Ovary (tissue), 7 donors: ENCODE measurements at regions not wholly inside any gene's neighbourhood (a gene's known extent, or its start where the extent isn't known, plus 50 kb on each side); places are given as distances from the start of the nearest gene placed in this dataset.

ENCODE experiments used
- DNase-seq, 5 donors: peaks; one replicate each; pipeline ENCODE4 v3.0.0-alpha.2; 2019 to 2020
- H3K27ac ChIP-seq, 2 donors: fragments of 200-600 bp; one replicate each; pipeline versions ENCODE4 v1.5.1 to v1.8.0; 2019 to 2022
- H3K27me3 ChIP-seq: fragments of 200-600 bp; one replicate; pipeline ENCODE4 v1.8.0; 2022
- H3K36me3 ChIP-seq: fragments of 200-600 bp; sonication (generic); one replicate; pipeline ENCODE4 v1.5.1; 2019
- H3K4me1 ChIP-seq: one replicate; pipeline ENCODE4 v1.8.1; 2013; ENCODE audit warnings: mild to moderate bottlenecking, moderate library complexity; ENCODE audit not compliant: insufficient read depth
- H3K4me3 ChIP-seq: fragments of 200-600 bp; sonication (generic); one replicate; pipeline ENCODE4 v1.5.1; 2017
- H3K9me3 ChIP-seq, 2 donors: fragments of 200-600 bp in 1 of 2; sonication (generic) in 1 of 2; one replicate each; pipeline versions ENCODE4 v1.5.1 to v1.8.1; 2013 to 2019; ENCODE audit warnings: mild to moderate bottlenecking in 1 of 2, moderate library complexity in 1 of 2
- CTCF ChIP-seq, 3 donors: fragments of 450-650 bp in 2 of 3; fragments of 200-600 bp in 1 of 3; IDR thresholded peaks; one replicate each; pipeline versions ENCODE4 v1.5.1 to v1.8.0; 2016 to 2022; ENCODE audit warnings: antibody characterized with exemption in 3 of 3, mild to moderate bottlenecking in 1 of 3
- EP300 ChIP-seq: sonication (generic); formaldehyde crosslinking; IDR thresholded peaks from one replicate; pipeline ENCODE4 v1.6.1; 2017; ENCODE audit warnings: antibody characterized with exemption
- POLR2A ChIP-seq: fragments of 450-650 bp; IDR thresholded peaks from one replicate; pipeline ENCODE4 v1.6.1; 2017; ENCODE audit warnings: antibody characterized with exemption, mild to moderate bottlenecking, moderate library complexity
- WGBS, 3 donors: extraction: QIAGEN DNeasy Blood & Tissue Kit in 1 of 3; methylation state at CpG; one replicate each; pipeline versions ENCODE4 v1.1.5 to v1.1.7; 2013 to 2017; 5-methylcytosine and 5-hydroxymethylcytosine counted together
- intact Hi-C, 4 donors: fragments of 100-400 bp; cut with DNase I; formaldehyde crosslinking; loops; one replicate each; pipeline versions ENCODE4 v1.11.0 to v1.15.1; 2022 to 2023
- donor health status: DM: no; HTN: no; CAD: no; lungs with moderate emphysema.
- donor health status: DM: no; HTN: no; CAD: no.
- donor health status: Bipolar disorder and iron deficiency.
- donor health status: DM: no; HTN: no; CAD: no.
- donor health status: DM: yes; HTN: yes; CAD: no.

GRCh38 chr20:57834306-57835073, 124.7 kb upstream of the PMEPA1 start:
- 80 to 91% (median 89%) methylated on average over 17 of the region's 17 CpGs for WGBS, 3 donors
- no peak for TF ChIP-seq EP300
- no peak for TF ChIP-seq CTCF (IDR thresholded peaks at IDR 0.05)
- TF ChIP-seq POLR2A: no peak
- no peak for DNase-seq
- intact Hi-C loops: no loop called here
- Histone ChIP-seq H3K4me1 (peaks cover 6% of the 10 kb centered on the region), H3K36me3 (no peaks in the 10 kb centered on the region), H3K9me3 (no peaks in the 10 kb centered on the region), H3K27me3 (no peaks in the 10 kb centered on the region), H3K4me3 (no peak overlapping the region), H3K27ac (no peak overlapping the region)

GRCh38 chr20:57831993-57832585, 122.3 kb upstream of the PMEPA1 start:
- no peak overlapping the region for H3K4me3 ChIP-seq
- no peaks in the 10 kb centered on the region for H3K9me3 ChIP-seq
- H3K4me1 ChIP-seq: no peaks in the 10 kb centered on the region
- no peaks in the 10 kb centered on the region for H3K27me3 ChIP-seq
- no peak overlapping the region for H3K27ac ChIP-seq
- intact Hi-C loops: no loop called here
- DNase-seq: no peak
- 78 to 83% (median 80%) methylated on average over 8 of the region's 8 CpGs for WGBS, 3 donors
- TF ChIP-seq CTCF (IDR thresholded peaks at IDR 0.05) (no peak), EP300 (no peak), POLR2A (no peak)
- no peaks in the 10 kb centered on the region for H3K36me3 ChIP-seq

GRCh38 chr20:57831326-57831992, 121.6 kb upstream of the PMEPA1 start:
- Histone ChIP-seq H3K27ac (no peak overlapping the region), H3K36me3 (no peaks in the 10 kb centered on the region), H3K27me3 (no peaks in the 10 kb centered on the region), H3K9me3 (no peaks in the 10 kb centered on the region), H3K4me3 (no peak overlapping the region), H3K4me1 (peaks cover 2% of the 10 kb centered on the region)
- 82 to 90% (median 89%) methylated on average over 9 of the region's 9 CpGs for WGBS, 3 donors
- TF ChIP-seq CTCF (IDR thresholded peaks at IDR 0.05): no peak
- TF ChIP-seq POLR2A: no peak
- no peak for TF ChIP-seq EP300
- intact Hi-C loops: no loop called here
- no peak for DNase-seq

GRCh38 chr20:57830515-57830895, 120.7 kb upstream of the PMEPA1 start:
- intact Hi-C loops: no loop called here
- Histone ChIP-seq H3K4me3 (no peak overlapping the region), H3K9me3 (no peaks in the 10 kb centered on the region), H3K36me3 (no peaks in the 10 kb centered on the region), H3K27ac (no peak overlapping the region), H3K4me1 (peaks cover 2% of the 10 kb centered on the region), H3K27me3 (no peaks in the 10 kb centered on the region)
- WGBS, 3 donors: 91 to 98% (median 96%) methylated on average over 12 of the region's 12 CpGs
- DNase-seq: no peak
- no peak for TF ChIP-seq CTCF (IDR thresholded peaks at IDR 0.05)
- no peak for TF ChIP-seq POLR2A
- TF ChIP-seq EP300: no peak
